CD4-positive, alpha-beta T cell treated with Interleukin-1 beta for 1 hour (primary cell): ENCODE measurements at regions not wholly inside any gene's neighbourhood (a gene's known extent, or its start where the extent isn't known, plus 50 kb on each side); places are given as distances from the start of the nearest gene placed in this dataset.

Source experiments
- DNase-seq, 2 donors: peaks; one replicate each; pipeline ENCODE4 v3.0.0-alpha.2; 2020 to 2022

DNA sequence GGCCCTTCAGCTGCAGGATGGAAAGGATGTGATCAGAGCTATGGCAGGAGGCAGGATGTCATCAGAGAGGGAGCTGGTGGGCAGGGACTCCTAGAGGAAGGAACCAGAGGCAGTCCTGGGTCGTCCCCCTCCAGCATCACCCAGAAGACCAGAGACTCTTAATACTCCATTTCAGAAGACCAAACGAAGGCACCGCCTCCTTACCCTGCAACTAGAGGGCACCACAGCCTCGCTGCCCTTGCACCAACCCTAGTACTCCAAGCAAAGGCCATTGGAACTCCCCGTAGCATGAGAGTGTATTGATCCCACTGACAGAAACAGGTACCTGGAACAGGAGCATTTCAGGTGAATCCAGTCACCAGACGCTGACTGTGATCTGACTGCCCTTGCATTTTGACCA, 598.1 kb downstream of the NPHP4 start:
- DNase-seq: no peak

DNA sequence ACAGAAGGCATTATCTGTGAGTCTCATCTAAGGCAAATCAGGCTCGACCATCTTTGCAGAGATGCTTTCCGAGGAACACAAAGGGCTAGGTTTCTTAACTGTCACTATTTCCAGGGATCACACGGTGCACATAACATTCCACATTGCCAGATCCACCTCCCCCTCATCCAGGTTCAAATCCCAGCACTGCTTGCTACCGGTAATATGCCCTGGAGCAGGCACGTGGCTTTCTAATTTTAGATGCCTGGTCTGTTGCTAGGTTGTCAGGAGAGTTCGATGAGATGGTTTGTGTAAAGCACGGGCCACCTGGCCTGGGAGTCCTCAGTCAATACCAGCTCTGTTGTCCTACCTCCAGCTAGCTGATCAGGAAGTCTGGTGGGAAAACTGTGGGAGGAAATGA, 598.6 kb downstream of the NPHP4 start:
- DNase-seq: no peak

DNA sequence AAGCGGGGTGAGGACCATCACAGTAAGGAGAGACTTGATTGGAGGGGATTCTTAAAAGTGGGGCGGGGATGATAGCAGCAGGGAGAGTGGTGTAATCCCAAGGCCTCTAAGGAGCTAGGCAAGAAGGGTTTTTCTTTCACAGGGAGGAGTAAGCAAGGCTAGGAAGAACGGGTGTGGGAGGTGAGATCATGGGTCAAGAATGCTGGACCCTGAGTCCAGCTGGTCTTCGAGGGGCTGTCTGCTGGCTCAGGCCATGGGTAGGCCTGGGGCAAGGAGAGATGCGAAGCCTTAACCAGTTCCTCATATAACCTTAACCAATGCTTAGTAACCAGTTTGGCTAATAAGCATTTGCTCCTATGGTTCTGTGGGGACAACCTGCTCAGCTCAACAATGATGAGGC, 599.1 kb downstream of the NPHP4 start:
- DNase-seq: no peak

DNA sequence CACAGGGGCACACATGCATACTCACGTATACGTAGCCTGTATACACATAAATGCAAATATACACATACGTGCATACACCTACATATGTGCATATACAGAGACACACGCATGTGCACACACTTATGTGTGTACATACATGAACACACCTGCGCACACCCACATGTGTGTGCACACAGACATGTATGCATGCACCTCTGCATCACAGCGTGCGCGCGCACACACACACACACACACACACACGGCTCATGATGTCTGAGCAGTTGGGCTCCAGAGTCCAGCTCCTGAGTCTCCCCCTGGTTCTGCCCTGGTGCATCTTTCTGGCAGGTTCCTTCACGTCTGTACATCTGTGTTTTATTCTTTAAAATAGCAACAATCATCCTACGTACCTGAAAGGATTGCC, 600.5 kb downstream of the NPHP4 start:
- DNase-seq: no peak

DNA sequence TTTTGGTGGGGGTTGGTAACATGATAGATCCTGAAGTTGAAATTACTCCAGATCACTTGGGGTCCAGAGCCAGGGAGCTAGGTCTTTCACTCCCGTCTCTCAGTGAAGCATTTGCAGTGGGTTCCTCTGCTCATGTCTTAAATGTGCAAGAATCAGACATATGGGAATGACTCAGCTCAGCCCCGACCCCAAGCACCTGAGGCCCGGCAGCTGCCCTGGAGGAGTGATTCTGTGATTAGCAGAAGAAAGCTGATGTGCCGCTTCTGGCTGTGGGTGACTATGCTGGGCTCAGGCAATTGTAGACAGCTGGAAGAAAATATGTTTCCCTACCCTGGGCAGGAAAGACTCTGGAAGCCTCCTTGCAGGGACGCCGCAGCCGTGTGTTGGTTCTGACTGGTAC, 601.7 kb downstream of the NPHP4 start:
- no peak for DNase-seq

DNA sequence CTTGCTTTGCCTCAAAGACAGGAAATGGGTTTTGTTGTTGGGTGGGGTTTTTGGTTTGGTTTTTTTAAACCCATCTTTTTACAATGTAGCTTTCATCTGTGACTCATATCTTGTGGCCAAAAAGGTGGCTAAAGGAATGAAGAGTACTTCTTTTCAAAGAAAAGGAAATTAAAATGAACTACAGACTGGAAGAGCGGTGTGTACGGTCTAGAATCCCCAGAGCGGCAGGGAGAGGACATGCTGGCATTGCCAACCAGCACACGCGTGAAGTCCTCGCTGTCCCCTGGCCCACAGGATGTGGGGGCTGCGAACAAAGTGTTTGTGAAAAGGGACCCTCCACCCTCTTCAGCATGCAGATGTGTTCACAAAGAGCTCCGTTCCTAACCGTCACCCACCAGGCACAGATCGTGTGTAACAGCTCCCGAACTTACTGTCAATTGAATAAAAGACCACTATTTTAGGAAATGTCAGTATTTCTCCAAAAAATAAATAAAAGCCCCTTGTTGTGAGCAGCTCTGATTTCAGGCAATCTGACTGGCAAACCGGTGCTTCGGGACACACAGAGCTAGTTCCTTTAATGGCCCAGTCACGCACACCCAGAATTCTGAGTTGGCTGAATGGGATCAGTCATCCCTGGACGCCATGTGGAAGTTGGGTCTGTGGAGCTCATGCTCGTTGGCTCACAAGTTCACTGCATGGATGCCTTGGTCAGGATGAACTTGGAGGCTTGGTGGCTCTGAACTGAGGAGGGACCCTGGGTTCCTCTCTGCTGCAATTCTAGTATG, 602.9 kb downstream of the NPHP4 start:
- peak in 1 of 2 donors; percentile 66 for DNase-seq

DNA sequence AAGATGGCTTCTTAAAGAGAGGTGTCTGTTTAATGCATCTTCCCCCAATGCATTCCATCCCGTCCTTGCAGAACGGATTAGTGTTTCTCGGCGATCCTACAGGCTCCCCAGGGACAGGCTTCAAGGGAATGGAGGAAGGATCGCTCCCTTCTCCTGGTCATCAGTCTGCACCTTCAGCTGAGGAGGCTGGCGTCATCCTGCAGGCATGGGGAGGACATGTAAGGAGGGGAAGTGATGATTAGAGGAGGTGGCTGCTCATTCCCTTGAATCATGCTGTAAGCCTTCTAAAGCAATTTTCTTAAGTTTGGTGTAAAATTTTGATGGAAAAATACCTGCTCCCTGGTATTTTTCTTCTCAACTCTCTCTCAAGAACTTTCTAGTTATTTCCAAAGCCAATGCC, 603.6 kb downstream of the NPHP4 start:
- no peak for DNase-seq

DNA sequence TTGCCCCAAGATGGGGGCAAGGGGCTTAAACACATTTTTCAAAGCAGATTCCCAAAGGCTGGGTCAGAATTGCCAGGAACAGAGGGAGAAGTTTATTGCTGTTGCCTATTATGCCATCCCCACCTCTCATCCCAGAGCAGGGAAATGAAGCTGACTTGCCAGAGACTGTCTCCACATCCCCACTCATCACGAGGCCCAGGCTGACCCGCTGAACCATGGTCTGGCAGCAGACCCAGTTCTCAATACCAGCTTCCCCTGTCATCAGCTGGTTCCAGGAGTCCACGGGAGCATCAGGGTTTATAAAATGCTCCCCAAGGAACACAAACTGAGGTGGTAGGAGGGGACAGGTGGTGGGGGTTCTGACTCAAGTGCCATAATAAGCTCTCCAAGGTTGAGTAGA, 605.9 kb downstream of the NPHP4 start:
- no peak for DNase-seq

DNA sequence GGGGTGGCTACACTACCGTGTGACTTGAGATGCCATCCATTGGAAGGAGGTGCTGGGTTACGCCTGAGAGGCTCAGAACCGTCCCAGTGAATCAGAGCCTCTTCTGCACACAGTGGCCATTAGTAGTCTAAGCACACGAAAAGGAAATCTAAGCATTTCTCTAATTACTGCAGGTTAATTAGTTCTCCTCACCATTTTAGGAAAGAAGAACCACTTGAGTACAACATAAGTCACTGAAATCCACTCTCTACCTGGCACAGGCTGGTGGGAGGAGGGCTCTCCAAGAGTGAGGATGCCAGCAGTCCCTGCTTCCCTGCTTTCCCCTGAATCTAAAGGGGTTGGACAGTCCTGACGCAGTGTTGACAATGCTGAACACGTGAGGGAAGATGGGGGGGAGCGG, 606.3 kb downstream of the NPHP4 start:
- DNase-seq: no peak

DNA sequence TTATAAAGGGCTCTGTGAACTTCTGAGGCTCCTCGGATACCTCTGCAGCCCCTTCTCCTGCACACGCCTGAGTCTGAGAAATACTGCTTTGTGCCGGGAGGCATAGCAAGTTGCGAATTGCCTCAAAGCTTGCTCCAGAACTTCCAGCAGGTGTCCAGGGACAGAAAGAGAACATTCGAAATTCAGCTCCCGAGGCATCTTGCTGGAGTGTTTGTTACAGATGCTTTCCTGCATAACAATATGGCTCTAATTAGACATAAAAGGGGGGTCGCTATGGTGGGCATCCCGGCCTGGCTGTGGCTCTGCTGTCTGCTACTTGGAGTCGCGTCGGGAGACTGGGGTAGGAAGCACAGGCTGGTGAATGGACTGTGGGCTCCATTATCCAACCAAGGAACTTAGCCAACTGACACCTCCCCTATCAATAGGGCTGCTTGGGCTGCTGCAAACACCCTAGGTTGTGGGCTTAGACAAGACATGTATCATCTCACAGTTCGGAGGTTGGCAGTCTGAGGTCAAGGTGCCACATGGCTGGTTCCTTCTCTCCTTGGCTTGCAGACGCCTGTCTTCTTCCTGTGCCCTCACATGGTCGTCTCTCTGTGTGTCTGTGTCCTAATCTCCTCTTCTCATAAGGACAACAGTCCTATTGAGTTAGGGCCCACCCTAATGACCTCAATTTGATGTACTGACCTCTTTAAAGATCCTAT, 607.0 kb downstream of the NPHP4 start:
- DNase-seq: peak in 1 of 2 donors; percentile 5

DNA sequence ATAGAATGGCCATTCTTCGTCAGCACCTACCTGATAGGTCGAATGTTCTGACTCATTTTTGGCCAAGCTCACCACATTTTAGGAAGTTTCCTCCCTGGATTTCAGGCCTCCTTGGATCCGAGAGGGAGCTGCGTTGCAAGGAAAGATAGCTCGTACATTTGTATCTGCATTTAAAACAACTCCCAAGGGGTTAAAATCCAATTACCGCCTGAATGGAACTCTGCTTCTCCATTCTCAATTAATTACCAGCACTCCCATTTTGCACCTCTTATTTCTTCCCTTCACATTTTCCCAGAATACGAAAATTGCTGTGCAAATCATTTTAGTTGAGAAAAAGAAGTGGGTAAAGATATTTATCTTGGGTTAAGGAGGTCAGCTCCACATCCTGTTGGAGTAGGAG, 610.7 kb downstream of the NPHP4 start:
- DNase-seq: no peak

DNA sequence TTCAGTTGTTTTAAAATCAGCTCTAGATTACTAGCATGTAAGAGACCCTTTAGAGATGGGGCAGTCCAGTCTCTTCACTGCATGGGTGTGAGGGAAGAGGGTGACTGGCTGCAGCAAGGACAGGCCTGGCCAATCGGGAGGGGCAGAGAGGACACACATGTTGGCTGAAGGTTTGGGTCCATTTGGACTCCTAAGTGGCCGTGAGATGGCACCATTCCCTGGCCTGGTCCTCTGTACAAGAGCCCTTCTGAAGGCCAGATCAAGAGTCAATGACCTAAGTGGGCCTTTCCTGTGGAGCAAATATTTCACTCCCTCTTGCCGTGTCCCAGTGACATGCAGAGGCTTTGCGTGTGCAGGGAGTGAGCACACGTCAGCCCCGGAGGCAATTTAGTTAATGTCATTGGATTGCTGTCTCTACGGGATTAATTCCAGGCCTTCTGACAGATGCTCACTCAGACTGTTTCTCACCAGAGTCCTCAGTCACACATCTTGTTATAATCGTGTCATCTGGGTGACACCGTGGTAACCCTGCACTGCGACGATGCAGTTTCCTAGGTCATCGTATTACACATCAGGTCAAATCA, 613.0 kb downstream of the NPHP4 start:
- DNase-seq: no peak

DNA sequence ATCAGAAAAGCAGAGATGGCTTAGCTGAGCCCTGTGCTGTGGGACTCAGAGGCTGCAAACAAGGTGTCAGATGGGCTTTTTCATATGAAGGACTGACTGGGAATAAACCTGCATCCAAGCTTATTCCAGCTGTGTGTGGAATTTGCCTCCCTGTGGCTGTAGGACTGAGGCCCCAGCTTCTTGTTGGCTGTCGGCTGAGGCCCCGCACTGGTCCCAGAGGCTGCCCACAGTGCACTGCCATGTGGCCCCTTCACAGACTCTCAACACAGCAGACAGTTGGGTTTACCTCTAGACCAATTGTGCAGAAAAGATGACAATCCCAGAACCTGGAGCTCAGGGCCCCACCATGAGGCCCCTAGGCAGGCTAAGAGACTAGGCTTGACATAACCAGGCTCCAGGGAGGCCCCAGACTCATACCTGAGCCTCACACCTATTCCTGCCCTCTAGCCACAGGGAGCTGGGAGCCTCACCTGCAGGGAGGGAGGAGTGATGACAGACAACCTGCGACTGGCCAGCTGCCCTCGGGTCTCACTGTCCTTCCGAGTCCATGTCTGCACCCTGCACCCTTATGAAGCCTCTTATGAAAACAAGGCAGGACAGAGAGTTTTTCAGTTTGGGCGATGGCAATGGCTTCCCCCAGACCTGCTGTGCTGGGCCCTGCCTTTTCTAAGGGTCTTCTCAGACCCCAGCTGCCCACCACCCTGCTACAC, 615.5 kb downstream of the NPHP4 start:
- DNase-seq: no peak

DNA sequence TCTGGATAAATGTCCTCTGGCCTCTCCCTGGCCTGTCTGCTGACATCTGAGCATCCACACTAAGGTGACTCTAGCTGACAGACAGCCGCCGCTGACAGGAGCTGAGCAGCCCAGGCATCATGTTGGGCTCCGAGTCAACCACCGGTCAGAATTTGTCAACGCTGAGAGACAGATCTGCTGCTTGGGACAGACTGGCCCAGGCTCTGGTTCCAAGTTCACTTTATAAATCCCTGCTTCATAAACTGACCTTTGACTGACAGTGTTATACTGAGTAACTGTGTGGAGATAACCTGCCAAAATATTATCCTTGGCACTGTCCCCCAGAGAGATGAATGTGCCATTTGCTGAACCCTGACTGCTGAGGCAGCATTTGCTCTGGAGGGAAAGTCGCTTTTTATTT, 616.7 kb downstream of the NPHP4 start:
- no peak for DNase-seq

DNA sequence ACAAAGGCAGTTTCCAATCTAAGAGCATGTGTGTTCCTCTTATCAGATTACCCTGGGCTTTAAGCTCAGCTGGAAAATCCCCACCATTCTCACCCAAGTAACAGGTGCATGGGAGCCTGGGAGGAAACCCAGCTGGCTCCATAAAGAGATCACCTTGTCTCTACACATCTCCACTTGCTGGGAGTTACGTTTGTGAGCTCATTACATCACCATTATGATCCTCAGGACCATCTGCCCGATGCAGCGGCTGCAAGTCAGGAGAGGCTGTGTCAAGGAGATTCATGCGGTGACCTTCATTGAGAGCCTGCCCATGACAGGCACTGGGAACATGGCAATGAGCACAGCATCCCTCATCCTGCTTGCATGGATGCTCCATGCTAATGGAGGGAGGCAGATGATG, 618.0 kb downstream of the NPHP4 start:
- no peak for DNase-seq

DNA sequence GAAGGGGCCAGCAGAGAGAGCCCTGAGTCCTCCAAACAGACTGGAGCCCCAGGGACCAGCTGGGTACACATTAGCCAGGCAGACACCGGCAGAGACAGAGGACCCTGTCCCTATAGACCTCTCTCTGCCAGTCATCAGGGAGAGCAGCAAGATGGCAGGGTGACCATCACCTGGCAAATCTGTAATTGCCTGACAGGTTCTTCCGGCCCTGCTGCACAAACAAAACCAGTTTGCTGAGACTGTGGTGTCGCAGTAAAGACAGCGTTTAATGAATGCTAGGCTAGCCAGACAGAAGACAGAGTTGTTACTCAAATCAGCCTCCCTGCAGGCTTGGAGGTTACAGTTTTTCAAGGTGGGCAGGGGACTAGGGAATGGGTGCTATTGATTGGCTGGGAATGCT, 618.9 kb downstream of the NPHP4 start:
- no peak for DNase-seq

DNA sequence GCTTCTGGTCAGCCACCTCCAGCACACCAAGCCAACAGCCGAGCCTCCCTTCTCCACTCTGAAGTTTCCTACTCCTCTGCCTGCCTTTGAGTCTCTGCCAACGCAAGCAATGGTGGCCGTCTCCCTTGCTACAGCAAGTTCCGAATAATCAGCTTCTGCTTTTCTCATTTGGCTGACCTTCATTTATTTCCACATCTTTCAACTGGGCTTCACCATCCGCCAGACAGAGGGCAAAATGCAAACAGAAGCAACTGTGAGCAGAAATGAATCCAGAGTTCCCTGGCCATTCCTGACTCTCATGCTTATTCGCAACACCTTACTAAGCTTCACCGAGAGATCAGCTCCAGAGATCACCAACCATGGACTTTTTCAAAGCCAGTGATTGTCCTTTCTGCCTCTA, 621.0 kb downstream of the NPHP4 start:
- no peak for DNase-seq

DNA sequence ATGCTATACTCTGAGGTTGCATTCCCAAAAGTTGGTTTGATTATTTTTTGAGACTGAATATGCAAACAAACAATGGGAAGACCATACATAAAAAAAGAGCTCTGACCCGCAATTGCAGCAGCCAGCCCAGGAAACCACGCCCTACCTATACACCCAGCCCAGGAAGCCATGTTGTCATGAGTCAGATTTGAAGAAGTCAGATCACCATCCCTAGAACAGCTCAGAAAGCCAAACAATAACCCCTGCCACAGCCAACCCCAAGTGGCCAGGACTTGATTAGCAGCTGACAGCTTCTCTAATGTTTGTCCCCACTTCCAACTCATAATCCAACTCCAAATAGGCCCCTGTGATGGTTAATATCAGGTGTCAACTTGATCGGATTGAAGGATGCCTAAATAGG, 621.9 kb downstream of the NPHP4 start:
- peak in 1 of 2 donors; percentile 23 for DNase-seq

DNA sequence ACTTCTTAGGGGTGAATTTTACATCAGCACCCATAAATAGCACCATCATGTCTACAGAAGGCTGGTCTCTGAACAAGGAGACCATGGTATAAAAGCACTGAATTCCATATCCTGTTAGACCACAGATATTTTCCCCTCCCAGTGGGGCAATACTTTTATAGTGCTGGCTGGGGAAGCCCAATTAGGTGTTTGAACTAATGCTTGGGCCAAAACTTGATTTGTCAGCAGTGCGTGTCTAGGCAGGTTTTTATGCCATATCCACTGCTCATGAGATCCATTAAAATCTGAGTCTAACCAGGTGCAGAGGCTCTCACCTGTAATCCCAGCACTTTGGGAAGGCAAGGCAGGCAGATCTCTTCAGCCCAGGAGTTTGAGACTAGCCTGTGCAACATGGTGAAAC, 623.0 kb downstream of the NPHP4 start:
- no peak for DNase-seq

DNA sequence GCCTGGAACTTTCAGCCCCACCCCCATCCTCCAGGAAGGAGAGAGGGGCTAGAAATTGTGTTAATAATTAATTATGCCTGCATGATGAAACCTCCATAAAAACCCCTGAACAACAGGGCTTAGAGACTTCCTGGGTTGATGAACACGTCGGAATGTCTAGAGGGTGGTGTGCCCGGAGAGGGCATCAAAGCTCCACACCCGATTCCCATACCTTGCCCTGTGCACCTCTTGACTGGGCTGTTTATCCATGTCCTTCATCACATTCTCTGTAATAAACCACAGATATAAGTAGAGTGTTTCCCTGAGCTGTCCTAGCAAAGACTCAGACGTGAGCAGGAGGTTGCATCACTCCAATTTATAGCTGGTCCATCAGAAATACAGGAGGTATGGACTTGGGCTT, 624.0 kb downstream of the NPHP4 start:
- DNase-seq: no peak

DNA sequence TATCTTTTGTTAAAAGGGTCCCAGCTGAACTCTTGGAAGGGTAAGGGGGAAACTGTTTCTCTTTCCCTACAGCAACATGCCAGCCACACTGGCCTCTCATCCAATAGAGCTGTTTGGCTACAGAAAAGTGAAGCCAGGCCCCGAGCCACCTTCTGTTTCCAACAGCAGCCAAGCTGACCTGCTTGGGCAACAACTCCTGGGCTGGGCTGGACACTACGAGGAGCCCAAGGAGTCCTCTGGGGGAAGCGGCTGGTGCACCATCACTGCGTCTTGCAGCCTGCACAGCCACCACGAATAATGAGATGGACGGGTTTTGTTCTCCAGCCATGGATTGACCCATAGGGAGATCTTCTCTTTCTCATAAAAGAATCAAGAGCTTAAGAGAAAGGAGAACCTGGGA, 624.9 kb downstream of the NPHP4 start:
- DNase-seq: no peak

DNA sequence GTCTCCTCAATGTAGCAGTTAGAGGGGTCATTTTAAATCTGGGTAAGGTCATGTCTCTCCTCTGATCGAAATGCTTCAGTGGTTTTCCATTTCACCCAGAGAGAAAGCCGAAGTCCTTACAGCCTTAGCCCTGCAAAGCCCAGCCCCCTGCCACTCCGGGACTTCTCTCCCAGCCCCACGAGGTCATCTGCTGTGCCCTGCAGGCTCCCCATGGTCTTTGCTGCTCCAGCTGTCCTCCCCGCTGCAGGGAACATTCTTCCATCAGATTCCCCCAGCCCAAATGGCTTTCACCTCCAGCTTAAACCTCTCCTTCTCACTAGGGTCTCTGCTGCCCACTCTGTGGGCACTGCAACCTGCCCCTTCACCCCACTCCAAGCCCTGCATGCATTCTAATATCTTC, 626.5 kb downstream of the NPHP4 start:
- DNase-seq: no peak

DNA sequence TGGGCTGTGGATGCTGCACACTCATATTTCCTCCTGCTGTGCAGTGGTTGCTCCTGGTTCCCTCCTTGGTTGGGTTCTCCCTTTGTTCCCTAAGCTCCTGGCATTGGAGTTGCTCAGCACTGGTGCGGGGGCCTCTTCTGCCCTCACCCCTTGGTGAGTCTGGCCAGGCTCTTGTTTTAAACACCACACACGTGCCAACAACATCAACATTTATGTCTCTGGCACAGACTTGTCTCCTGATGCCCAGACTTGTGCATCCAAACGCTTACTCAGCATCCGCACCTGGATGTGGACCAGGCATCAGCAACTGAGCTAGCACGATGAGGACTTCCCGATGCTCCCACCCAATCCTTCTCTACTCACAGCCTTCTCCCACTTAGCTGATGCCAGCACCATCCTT, 627.6 kb downstream of the NPHP4 start:
- no peak for DNase-seq

DNA sequence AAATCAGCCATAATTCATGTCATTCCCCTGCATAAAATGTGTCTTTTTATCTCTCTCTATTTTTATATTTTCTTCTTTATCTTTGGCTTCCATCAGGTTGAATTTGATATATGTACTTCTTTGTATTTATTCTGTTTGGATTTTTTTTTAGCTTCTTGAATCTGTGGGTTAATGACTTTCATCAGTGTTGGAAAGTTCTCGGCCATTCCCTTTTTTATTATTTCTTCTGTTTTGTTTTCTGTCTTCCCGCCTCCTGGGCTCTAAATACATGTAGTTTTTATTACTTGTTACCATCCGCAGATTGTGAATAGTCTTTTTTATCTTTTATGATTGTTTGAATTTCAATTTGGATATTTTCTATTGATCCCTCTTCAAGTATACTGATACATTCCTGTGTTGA, 637.5 kb downstream of the NPHP4 start:
- no peak for DNase-seq
